ENCODE measurements at regions not wholly inside any gene's neighbourhood (a gene's known extent, or its start where the extent isn't known, plus 50 kb on each side); places are given as distances from the start of the nearest gene placed in this dataset.
A peak's percentile ranks its signal among the peaks of the same experiment; 100 is the strongest.

DNA sequence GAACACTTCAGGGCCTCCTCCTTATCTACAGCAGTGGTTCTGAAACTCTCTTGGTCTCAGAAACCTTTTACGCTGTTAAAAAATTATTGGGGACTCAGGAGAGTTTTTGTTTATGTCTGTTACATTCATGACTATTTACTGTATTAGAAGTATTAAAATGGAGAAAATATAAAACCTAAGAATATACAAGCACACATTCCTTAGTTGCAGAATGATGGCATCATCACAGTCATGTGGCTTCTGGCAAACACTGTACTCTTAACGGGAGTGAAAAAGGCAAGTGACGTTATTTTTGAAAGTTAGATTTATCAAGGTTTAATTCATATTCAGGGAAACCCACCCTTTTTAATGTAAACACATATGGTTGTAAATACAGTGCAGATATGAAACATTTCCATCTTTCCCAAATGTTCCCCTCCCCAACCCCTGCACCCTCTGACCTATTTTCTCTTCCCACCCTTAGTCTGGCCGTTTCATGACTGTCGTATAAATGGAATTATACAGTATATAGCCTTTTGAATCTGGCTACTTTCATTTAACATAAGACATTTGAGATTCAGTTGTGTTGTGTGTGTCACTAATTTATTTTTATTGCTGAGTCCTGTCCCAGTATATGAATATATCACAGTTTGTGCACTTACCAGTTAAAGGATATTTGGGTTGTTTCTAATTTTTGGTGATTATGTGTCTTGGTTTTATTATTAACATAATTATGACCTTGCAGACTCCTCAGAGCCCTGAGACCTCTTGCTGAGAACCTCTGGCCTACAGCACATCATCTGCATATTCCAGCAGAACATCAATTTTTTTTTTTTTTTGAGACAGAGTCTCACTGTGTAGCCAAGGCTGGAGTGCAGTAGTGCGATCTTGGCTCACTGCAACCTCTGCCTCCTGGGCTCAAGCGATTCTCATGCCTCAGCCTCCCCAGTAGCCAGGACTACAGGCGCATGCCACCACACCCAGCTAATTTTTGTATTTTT is 457.0 kb downstream of the PCNX1 start:
- DNase-seq = no peak

DNA sequence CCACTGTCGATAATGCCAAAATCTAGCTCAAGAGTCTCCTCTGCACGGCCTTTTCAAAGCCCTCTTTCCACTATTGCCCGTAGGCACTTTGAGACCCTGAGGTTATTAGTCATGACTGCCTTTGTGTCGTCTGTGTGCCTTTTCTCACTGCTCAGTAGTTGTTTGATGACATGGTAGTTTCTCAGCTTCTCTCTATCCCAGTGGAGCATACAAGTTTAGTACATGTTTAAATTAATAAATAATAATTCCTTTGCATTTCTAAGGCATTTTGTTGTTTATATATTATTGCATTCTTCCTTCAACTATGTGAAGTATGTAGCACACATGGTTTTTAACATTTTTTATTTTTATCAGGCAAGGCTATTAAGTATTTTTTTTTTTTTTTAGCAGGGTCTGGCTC is 458.1 kb downstream of the PCNX1 start:
- no peak for DNase-seq

DNA sequence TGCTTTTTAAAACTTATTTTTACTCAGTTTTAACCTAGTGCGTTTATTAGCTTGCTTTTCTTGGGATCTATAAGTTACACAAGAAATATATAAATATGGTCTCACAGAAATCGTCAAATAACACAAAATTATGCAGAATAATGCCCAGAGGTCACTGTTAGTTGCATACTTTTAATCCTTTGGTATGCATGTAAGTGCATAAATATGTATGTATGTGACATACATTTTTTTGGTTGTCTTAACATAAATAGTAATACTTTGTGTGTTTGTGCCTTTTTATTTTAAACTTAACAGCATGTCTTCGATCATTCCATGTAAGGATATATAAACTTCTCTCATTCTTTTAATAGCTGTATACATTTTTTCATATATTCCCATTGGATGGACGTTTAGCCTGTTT is 459.6 kb downstream of the PCNX1 start:
- no peak for DNase-seq

DNA sequence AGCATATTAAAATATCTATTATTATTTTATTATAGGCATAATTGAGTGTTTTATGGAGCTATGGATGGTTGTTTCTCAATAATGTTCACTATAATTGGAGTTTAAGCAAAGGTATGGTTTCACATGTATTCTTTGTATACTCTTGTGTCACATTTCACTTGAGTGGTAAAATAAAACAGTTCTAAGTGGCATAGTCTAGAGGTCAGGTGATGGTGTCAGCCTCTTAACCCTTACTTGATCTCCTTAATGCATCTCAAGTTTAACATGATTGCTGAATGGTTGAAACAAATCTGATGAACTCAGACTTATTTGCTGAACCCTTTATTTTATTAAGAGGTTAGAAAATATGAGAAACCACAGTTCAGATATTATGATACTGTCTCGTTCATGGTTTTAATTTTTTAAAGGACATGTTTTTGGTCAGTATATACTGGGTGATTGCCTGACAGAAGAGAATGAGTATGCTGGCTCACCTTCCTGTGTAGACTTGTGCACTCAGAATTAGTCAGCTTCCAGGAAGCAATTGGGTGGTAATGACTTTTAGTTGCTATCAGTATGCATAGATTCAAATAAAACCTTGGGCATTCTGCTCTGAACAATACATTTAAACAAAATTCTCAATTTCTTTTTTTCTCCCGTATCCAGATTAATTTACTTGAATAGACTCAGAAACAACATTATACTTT is 464.6 kb downstream of the PCNX1 start:
- DNase-seq = peak in 1 of 5 experiments; percentile 81

DNA sequence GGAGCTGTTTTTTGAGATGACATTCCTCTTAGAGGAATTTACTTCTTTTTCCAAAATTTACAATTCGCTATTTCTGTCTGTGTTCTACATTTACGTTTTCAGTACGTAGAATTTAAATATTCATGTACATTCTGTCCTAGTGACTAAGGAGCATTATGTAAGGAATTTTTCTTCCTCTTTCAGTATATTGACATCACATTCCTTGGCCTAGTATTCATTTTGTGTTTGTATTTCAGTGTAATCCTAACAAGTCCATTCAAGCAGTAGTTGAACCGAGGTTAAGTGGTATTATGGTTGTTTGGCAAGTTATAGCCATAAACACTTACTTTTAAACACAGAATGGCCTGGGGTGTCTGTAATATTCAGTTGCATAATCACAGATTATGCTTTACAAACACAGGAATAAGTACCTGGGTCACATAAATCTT is 465.2 kb downstream of the PCNX1 start:
- no peak for DNase-seq

DNA sequence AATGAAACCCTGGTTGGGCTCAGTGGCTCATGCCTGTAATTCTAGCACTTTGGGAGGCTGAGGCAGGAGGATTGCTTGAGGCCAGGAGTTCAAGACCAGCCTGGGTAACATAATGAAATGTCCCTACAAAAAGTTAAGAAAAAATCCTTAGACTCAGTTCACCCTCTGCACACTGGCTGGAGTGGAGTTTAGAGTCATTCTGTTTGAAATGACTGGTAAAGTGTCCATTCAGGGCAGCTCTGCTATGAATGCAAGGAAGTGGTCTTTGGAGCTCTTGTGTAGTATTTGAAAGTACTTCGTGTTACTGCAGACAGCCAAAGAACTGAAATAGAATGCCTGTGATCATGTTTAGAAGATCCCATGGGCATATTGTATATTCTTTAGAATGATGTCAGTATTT is 466.5 kb downstream of the PCNX1 start:
- DNase-seq = peak in 1 of 5 experiments; percentile 9

DNA sequence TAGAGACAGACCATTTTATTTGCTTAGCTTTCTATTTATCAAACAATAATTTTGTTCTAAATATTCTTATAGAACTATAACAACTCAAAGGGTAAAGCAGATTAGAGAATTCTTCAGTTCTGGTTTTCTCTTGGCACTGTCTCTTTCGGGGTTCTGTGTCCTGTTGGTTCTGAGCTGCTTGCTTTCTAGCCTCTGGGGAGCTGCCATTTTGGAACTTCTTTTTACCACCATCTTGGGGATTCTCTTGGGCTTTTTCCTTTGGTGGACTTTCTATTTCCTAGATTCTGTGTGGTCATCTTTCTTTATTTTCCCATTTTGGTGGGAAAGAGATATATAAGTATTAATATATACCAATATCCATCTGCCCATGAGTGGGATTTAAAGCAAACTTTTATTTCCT is 467.7 kb downstream of the PCNX1 start:
- no peak for DNase-seq

DNA sequence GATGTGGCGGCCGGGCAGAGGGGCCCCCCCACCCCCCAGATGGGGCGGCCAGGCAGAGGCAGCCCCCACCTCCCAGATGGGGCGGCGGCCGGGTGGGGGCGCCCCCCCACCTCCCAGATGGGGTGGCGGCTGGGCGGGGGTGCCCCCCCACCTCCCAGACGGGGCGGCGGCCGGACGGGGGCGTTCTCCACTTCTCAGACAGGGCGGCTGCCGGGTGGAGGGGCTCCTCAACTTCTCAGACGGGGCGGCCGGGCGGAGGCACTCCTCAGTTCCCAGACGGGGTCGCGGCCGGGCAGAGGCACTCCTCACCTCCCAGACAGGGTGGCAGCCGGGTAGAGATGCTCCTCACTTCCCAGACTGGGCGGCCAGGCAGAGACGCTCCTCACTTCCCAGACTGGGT is 469.8 kb downstream of the PCNX1 start:
- DNase-seq = no peak

DNA sequence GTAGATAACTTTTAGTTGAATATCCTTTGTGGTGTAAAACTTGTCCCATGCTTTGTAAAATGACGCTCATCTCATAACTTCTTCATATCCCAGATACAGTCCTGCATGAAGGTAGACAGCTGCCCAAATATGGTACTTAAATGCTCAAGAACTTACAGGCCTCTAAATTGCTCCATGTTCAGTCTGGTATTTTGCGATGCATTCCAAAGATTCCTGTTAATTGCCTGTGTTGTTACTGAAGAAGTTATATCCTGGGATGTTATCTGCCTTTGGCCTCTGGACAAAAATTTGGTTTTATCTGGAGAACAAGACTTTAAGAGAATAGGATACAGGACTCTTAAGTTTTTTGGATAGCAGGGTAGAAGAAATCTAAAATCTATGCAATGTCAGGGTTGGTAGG is 473.0 kb downstream of the PCNX1 start:
- no peak for DNase-seq

DNA sequence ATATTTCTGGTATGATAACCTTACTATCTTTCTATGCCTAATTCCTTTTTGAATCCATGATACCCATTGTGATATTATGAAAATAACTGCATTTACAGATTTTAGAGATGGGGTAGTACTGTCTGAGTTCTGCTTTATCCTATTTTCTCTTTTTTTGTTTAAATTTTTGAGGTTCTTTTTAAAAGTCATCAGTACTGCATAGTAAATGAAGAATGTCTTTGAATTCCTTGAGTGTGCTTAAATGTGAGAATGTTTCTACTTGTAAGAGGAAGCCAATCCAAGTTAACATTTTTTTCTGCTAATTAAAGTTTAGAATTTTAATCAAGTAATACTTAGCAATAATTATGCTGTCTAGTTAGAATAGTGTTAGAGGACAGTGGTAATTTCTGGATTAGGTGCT is 474.6 kb downstream of the PCNX1 start:
- DNase-seq = no peak

DNA sequence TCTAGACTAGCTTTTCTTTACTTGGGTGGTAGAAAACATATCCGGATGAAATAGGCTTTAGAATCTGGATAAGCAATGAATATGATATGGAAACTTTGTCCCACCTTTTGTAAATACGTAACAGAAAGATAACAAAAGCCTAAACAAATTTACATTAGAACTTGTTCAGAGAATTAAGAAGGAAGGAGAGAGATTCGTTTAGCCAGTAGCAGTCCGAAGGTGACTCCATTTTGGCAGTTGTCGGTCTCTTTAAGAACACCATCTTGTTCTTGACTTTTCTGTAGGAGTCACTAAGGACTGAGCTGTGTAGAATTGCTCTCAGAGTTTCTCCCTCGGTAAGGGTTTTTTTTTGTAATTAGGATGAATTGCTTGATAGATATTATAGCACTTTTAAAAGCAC is 475.1 kb downstream of the PCNX1 start:
- DNase-seq = no peak

DNA sequence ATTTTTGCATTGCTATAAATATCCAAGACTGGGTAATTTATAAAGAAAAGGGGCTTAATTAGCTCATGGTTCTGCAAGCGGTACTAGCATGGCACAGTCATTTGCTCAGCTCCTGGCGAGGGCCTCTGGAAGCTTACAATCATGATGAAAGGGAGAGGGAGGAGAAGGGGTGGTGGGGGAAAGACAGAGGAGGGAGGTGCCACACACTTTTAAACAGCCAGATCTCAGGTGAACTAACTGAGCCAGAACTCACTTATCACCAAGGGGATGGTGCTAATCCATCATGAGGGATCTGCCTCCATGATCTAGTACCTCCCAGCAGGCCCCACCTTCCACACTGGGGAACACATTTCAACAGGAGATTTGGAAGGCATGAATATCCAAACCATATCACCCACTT is 476.3 kb downstream of the PCNX1 start:
- no peak for DNase-seq

DNA sequence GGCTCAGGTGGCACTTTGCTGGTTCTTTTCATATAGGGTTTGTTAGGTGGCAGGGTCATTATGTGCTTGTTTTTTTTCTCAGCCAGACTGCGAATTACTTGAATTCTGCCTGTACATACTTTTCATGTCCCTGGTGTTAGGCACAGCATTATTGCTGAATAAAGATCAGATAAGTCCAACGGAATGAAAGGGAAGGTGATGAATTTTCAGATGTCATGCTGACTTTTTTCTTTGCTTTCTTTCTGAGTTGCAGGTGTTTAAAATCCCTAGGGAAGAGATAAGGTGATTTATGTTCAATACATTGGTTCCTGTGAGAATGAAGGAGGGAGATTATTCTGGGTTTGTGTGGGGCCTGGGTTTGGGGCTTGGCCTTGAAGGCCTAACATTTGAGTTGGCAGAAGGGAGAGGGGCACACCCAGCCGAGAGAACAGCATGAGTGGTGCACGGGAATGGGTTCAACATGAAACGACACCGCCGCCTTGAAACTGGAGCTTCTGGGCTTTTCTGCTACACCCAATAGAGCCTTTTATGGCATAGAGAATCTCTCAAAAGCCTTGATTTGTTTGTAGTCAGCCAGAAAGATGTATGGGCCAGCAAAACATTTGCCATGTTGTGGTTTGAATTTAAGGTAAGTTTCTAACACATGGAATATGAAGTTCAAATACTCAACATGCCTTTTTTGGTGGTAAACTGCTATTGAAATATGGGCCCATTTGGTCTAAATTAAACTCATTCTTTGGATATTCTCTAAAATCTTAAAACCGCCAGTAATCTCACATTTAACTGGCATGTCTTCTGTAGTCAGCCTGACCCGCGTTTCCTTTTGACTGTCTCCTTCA is 477.0 kb downstream of the PCNX1 start:
- no peak for DNase-seq

DNA sequence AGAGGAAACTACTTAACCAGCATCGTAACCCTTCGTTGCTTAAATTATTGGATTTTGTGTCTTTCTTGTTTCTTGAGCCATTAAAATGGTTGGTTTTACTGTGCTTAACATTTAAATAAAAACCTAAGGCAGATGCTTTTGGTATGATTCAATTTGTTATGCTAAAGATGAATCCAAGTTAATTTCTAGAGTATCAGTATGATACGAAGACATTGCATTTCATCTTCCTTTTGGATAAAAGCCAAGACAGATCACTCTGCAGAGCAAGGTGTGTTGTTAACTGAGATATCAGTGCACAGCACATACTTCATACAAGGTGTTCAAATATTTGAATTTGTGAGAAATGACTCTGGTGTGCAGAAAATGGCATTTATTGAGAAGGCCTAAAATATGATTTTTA is 480.5 kb downstream of the PCNX1 start:
- DNase-seq = no peak

DNA sequence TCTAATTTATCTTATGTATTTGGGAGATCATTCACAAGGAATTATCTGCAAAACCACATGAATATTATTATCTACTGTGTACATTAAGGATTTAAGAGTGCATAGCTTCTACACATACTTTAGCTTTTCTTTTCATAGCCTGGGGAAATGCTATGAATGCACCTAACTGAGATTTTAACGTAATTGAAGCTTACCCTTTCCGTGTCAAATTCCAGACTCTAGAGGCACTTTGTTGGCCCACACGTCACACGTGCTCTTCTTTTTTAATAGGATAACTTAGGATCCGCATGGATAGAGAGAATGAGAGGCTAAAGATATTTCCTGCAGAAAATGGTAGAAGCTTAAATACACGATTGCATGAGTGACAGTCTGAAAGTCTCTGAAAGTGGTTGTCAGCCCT is 481.1 kb downstream of the PCNX1 start:
- DNase-seq = no peak

DNA sequence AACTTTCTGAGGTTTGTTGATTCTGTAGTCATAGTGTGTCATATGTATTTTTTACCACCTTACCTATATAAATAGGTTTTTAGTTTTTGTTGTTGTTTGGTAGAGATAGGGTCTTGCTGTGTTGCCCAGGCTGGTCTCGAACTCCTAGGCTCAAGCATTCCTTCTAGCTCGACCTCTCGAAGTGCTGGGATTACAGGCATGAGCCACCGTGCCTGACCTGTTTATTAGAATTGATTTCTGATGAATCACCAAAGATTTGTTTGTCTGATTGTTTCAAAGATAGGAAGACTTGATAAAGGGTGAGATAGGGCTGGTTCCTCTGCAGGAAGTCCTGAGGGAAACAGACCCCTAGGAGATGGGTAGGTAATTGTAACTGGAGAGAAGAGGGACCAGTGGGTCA is 481.6 kb downstream of the PCNX1 start:
- DNase-seq = no peak

DNA sequence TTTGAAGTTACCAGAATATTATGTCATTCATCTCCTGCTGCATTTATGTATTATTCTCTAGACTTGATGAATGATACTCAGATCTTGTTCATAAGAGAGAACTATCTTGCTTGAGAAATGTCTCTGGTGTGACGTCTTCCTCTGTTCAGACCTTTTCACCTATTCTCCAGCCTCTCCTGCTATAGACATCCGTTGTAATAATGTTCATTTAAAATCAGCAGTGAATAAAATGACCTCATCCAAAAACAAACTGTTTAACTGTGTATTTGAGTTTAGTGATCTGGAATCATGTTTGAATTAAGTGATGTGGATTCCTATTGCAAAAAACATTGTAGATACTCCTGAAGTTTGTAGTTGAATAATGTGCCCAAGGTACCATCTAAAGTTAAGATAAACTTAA is 487.1 kb downstream of the PCNX1 start:
- no peak for DNase-seq

DNA sequence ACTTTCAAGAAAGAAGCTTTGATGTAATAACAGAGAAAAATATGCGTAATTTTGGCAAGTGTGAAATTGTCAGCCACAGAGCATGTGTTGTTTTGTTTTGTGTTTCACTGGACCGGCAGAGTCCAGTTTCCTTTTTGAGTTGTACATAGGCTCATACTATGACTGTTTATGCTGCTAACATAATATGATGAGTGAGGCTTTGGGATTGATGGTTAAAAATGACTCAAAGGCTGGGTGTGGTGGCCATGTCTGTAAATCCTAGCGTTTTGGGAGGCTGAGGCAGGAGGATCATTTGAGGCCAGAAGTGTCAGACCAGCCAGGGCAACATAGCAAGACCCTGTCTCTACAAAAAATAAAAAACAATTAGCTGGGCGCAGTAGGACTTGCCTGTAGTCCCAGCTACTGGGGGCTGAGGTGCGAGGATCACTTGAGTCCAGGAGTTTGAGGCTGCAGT is 487.9 kb downstream of the PCNX1 start:
- peak in 1 of 5 experiments; percentile 25 for DNase-seq

DNA sequence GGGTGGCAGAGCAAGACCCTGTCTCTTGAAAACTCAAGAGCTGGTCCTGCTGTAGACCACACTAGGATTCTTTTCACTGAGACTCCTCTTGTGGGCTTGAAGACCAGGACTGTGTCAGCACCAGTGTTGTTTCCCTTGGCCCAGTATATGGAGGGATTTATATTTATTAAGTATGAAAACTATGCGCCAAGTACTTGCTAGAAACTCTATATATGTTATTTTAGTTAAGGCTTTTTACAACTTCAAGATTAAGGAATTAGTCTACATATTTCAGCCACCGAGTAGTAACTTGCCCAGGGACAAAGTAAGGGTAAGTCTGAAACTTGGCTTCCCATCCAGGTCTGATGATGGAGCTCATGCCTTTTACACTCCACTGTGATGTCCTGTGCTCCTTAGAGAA is 488.4 kb downstream of the PCNX1 start:
- no peak for DNase-seq

DNA sequence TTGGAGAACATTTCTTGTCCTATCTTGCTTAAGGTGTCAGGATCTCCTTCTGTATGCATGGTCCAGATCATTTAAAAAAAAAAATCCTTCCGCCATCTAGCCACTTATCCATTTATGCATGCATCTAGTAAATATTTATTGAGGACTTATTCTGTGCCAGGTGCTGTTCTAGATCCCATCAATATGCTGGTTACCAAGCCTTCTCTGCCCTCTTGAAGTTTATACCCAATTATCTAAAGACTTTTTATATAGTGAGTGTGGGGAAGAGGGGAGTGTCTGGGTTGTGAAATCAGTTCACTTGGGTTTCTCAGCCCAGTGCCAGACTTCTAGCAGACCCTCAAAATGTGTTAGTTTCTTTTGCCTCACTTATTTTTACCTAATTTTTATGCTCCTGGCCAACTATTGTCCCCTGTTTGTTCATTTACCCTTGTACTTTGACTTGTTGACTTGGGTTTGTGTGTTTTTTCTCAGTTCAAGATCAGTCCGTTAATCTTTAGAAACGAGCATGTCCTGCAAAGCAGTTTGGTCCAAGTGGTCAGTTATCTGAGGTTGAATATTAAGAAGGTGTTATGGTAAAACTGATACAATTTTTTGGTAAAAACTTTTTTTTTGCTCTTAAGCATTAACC is 488.9 kb downstream of the PCNX1 start:
- no peak for DNase-seq

DNA sequence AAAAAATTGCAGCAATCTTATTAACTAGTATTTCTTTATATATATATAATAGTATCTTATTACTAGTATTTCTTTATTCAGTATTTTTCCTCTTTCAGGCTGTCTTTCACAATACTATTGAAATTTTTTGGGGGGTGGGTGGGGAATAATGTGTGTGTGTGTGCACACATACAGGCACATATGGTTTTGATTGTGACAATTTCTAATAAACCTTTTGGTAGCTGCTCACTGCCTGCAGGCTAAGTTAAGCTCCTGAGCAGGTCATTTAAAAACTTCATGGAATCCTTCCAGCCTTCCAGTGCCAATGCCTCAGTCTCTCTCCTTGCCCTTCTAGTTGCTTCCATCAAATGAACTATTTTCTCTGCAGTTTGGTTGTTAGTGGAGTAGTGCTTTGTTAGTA is 490.1 kb downstream of the PCNX1 start:
- no peak for DNase-seq

DNA sequence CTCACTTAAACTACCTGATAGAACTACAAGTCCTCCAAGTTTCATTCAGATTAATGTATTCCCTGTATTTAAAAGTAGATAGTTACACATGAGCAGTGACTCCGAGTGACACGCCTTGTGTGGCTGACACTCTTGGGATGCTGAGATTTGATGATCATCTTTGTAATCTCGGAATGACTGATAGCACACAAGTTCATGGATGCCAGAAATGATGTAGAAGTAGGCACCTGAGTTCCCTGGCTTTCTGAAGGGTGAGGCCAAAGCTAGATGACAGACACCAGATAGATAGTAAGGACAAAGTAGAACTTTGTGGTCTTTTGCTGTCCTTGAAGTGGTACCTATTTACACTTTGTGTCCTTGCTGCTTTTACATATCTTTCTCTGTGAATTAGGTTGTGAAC is 491.2 kb downstream of the PCNX1 start:
- peak in 1 of 5 experiments; percentile 14 for DNase-seq
